ENCODE measurements at regions not wholly inside any gene's neighbourhood (a gene's known extent, or its start where the extent isn't known, plus 50 kb on each side); places are given as distances from the start of the nearest gene placed in this dataset.

GRCh38 chr9:84057662-84058061, 77.1 kb downstream of the RMI1 start:
- TF ChIP-seq CTCF (IDR thresholded peaks at IDR 0.05): no peak
- no peak for TF ChIP-seq POLR2A (IDR thresholded peaks at IDR 0.05)
